ENCODE measurements at regions not wholly inside any gene's neighbourhood (a gene's known extent, or its start where the extent isn't known, plus 50 kb on each side); places are given as distances from the start of the nearest gene placed in this dataset.

- in situ Hi-C loops (cut with MboI; ENCODE audit: low sequenced_read_pairs): no loop called here
Measured at GRCh38 chr5:98541641-98542040, 231.8 kb upstream of the RGMB start.

More at GRCh38 chr5:98541641-98542040, 231.8 kb upstream of the RGMB start:
- Histone ChIP-seq H4K20me1 (ENCODE audit: insufficient read depth, low read length) (no peaks in the 10 kb centered on the region), H2AFZ (replicated peaks; ENCODE audit: low read length, poor library complexity) (no peak overlapping the region), H3K27ac (ENCODE audit: insufficient read depth, low read length) (no peak overlapping the region), H3K14ac (replicated peaks; ENCODE audit: low read depth, low read length) (no peak overlapping the region), H2BK120ac (ENCODE audit: low read depth, low read length) (no peak overlapping the region), H4K91ac (ENCODE audit: insufficient read depth, low read depth, low read length) (no peak overlapping the region), H3K4ac (ENCODE audit: low read depth, low read length) (no peak overlapping the region), H2BK20ac (ENCODE audit: low read depth, low read length) (no peak overlapping the region), H3K56ac (ENCODE audit: extremely low read depth, insufficient read depth, low read length) (no peak overlapping the region), H2BK15ac (ENCODE audit: low read depth, low read length) (no peak overlapping the region), H3K18ac (ENCODE audit: low read depth, low read length) (no peak overlapping the region), H3K4me3 (ENCODE audit: insufficient read depth, low read depth, low read length) (no peak overlapping the region), H3K9ac (ENCODE audit: low read depth, low read length) (no peak overlapping the region), H4K8ac (ENCODE audit: low read depth in 2 of 2, low read length in 2 of 2) (no peak overlapping the region), H3K23ac (ENCODE audit: low read depth, low read length) (no peak overlapping the region), H3K9me3 (ENCODE audit: control insufficient read depth, insufficient read depth, low read length) (no peaks in the 10 kb centered on the region; the same call in 1 of the 2 replicates), H2AK9ac (replicated peaks; ENCODE audit: low read depth, low read length, poor library complexity) (no peak overlapping the region), H3K79me1 (ENCODE audit: low read depth in 1 of 2, low read length in 2 of 2) (no peaks in the 10 kb centered on the region), H2BK5ac (ENCODE audit: low read depth, low read length, poor library complexity, severe bottlenecking) (no peak overlapping the region), H3K4me1 (ENCODE audit: control insufficient read depth, insufficient read depth, low read length) (no peaks in the 10 kb centered on the region), H3K27me3 (ENCODE audit: control insufficient read depth, insufficient read depth, low read length) (no peaks in the 10 kb centered on the region), H2AK5ac (ENCODE audit: low read depth, low read length) (no peak overlapping the region), H4K5ac (ENCODE audit: low read depth, low read length) (no peak overlapping the region), H3K36me3 (ENCODE audit: control insufficient read depth, insufficient read depth, low read length) (no peaks in the 10 kb centered on the region), H3K4me2 (ENCODE audit: low read depth, low read length) (no peak overlapping the region), H3K9me1 (ENCODE audit: insufficient read depth, low read length) (no peaks in the 10 kb centered on the region)
- ChIA-PET POLR2A (ENCODE audit: unreplicated experiment) (no interaction called here), CTCF (no interaction called here)
- WGBS, 2 experiments (ENCODE audit: extremely low coverage in 2 of 2, insufficient read length in 1 of 2): no CpG with 5 or more reads among the region's 1 CpG
- DNase-seq (no peak), ATAC-seq (ENCODE audit: low read depth) (no peak)
- dilution Hi-C loops (cut with HindIII; ENCODE audit: low sequenced_read_pairs, unreplicated experiment): no loop called here
- intact Hi-C loops (cut with micrococcal nuclease): no loop called here
- no peak for TF ChIP-seq CTCF (conservative IDR thresholded peaks at IDR 0.05; ENCODE audit: low read depth, low read length)
- no peak for TF ChIP-seq RAD21 (IDR thresholded peaks at IDR 0.05; ENCODE audit: low read length)
- no peak for TF ChIP-seq SMC3 (IDR thresholded peaks at IDR 0.05; ENCODE audit: low read depth, low read length)
- TF ChIP-seq CEBPB (IDR thresholded peaks at IDR 0.05; ENCODE audit: low read depth, low read length): no peak
- TF ChIP-seq MAZ (IDR thresholded peaks at IDR 0.05; ENCODE audit: borderline replicate concordance, low read depth, low read length): no peak
- TF ChIP-seq CHD1 (IDR thresholded peaks at IDR 0.05; ENCODE audit: low read depth, low read length): no peak
- TF ChIP-seq NFE2L2 (IDR thresholded peaks at IDR 0.05; ENCODE audit: low read depth, low read length): no peak
- no TSS peak for BruUV-seq (replicated peaks)
